HepG2 (cell line): ENCODE measurements at regions not wholly inside any gene's neighbourhood (a gene's known extent, or its start where the extent isn't known, plus 50 kb on each side); places are given as distances from the start of the nearest gene placed in this dataset.

Experiments
- ATAC-seq: fragments of 200-7000 bp; cut with Tn5 transposase; 3 replicates; pipeline ENCODE4 v1.9.1; 2020; ENCODE audit warnings: mild to moderate bottlenecking, moderate library complexity
- BruUV-seq: library from RNA; stranded (reverse); fragments of 400-500 nt; replicated peaks from 2 replicates; lab custom pipeline; 2021; lab: Mats Ljungman, UMichigan
- CTCF ChIA-PET: fragments of 300-600 bp; formaldehyde crosslinking; extraction: SDS; loops from one replicate; lab custom pipeline; 2021; ENCODE audit warnings: low total read pairs, inconsistent platforms, low intra/inter-chr PET ratio; lab: Yijun Ruan, JAX
- POLR2A ChIA-PET: fragments of 350-600 bp; sonication (Branson Sonifier 250); formaldehyde crosslinking; loops from one replicate; lab custom pipeline; 2020; ENCODE audit warnings: antibody characterized with exemption, inconsistent platforms; lab: Yijun Ruan, JAX
- DNase-seq: peaks from one replicate; pipeline ENCODE4 v3.0.0-alpha.2; 2015; ENCODE audit warnings: low spot score
- FAIRE-seq: peaks from 3 replicates; lab custom pipeline; 2011; peaks lifted over from hg19 to GRCh38; lab: Jason Lieb, UNC
- H2AFZ ChIP-seq: one replicate; pipeline ENCODE4 v1.6.1; 2011; ENCODE audit warnings: low read length, inconsistent platforms
- H3K27ac ChIP-seq: fragments of 300-600 bp; 3 replicates; pipeline ENCODE4 v1.8.0; 2011; ENCODE audit warnings: mixed run types, mild to moderate bottlenecking, mixed read lengths, low read length, inconsistent platforms; ENCODE audit not compliant: insufficient read depth; ENCODE audit errors: extremely low read length
- H3K27me3 ChIP-seq, 2 experiments: fragments of 200-600 bp in 1 of 2; 2 replicates in 1 of 2; 3 replicates in 1 of 2; pipeline versions ENCODE4 v1.6.0 to v1.8.0; 2011; ENCODE audit warnings: low read length in 2 of 2, mild to moderate bottlenecking in 2 of 2, moderate library complexity in 2 of 2, inconsistent platforms in 1 of 2; ENCODE audit not compliant: insufficient read depth in 2 of 2, control insufficient read depth in 1 of 2
- H3K36me3 ChIP-seq, 2 experiments: fragments of 200-600 bp in 1 of 2; replicated peaks in 1 of 2; 2 replicates in 1 of 2; 3 replicates in 1 of 2; pipeline versions ENCODE4 v1.5.1 to v1.8.0; 2011; ENCODE audit warnings: low read length in 2 of 2, inconsistent platforms in 1 of 2; ENCODE audit not compliant: insufficient read depth in 2 of 2, control insufficient read depth in 1 of 2
- H3K4me1 ChIP-seq: 2 replicates; pipeline ENCODE4 v1.5.1; 2012; ENCODE audit warnings: low read length, inconsistent platforms; ENCODE audit not compliant: insufficient read depth
- H3K4me2 ChIP-seq: 2 replicates; pipeline ENCODE4 v1.6.0; 2011; ENCODE audit warnings: low read depth, low read length, inconsistent platforms
- H3K4me3 ChIP-seq, 3 experiments: fragments of 200-600 bp in 1 of 3; sonication (generic), shearing (Covaris generic) in 1 of 3; replicated peaks in 1 of 3; 2 replicates each; pipeline ENCODE4 v1.5.1; 2011 to 2016; ENCODE audit warnings: low read length in 3 of 3, inconsistent platforms in 2 of 3, low read depth in 2 of 3, mild to moderate bottlenecking in 2 of 3, control low read depth in 1 of 3, mixed read lengths in 1 of 3; ENCODE audit not compliant: insufficient read depth in 1 of 3
- H3K79me2 ChIP-seq: one replicate; pipeline ENCODE4 v1.6.1; 2011; ENCODE audit warnings: low read length, inconsistent platforms; ENCODE audit not compliant: insufficient read depth
- H3K9ac ChIP-seq: 2 replicates; pipeline ENCODE4 v1.6.0; 2011; ENCODE audit warnings: mild to moderate bottlenecking, low read depth, low read length, inconsistent platforms; ENCODE audit not compliant: insufficient read depth
- H3K9me3 ChIP-seq: 2 replicates; pipeline ENCODE4 v1.5.1; 2012; ENCODE audit warnings: mild to moderate bottlenecking, low read length
- H4K20me1 ChIP-seq: 2 replicates; pipeline ENCODE4 v1.6.0; 2011; ENCODE audit warnings: inconsistent platforms, mild to moderate bottlenecking, low read length, moderate library complexity; ENCODE audit not compliant: insufficient read depth
- KLF13 ChIP-seq: sonication (generic); formaldehyde crosslinking; IDR thresholded peaks from 2 replicates; pipeline ENCODE4 v1.4.0; 2020; ENCODE audit warnings: mild to moderate bottlenecking, missing genetic modification reagents
- MAFF ChIP-seq: IDR thresholded peaks from 2 replicates; pipeline ENCODE4 v1.6.1; 2011; ENCODE audit warnings: low read depth, low read length, improper control_type of control experiment
- MAFK ChIP-seq, 2 experiments: IDR thresholded peaks in 1 of 2; conservative IDR thresholded peaks in 1 of 2; 2 replicates each; pipeline ENCODE4 v1.6.1; 2011; ENCODE audit warnings: improper control_type of control experiment in 2 of 2, low read length in 2 of 2
- TCF7L2 ChIP-seq: IDR thresholded peaks from 2 replicates; pipeline ENCODE4 v1.6.1; 2011; ENCODE audit warnings: mild to moderate bottlenecking, low read depth, low read length, moderate library complexity
- ZKSCAN1 ChIP-seq: fragments of 150-350 bp; IDR thresholded peaks from 2 replicates; pipeline ENCODE4 v1.6.1; 2014; ENCODE audit warnings: low read length
- ZNF235 ChIP-seq: sonication (generic); formaldehyde crosslinking; IDR thresholded peaks from 2 replicates; pipeline ENCODE4 v1.8.1; 2023; ENCODE audit warnings: mild to moderate bottlenecking, missing genetic modification reagents, borderline replicate concordance
- ZNF430 ChIP-seq: sonication (generic); formaldehyde crosslinking; IDR thresholded peaks from 2 replicates; pipeline ENCODE4 v1.9.0; 2021; ENCODE audit warnings: mild to moderate bottlenecking, missing genetic modification reagents
- ZNF484 ChIP-seq: sonication (generic); formaldehyde crosslinking; IDR thresholded peaks from 2 replicates; pipeline ENCODE4 v1.5.1; 2020; ENCODE audit warnings: mild to moderate bottlenecking, low read depth, missing genetic modification reagents, borderline replicate concordance
- ZNF672 ChIP-seq: sonication (generic); formaldehyde crosslinking; IDR thresholded peaks from 2 replicates; pipeline ENCODE4 v1.8.1; 2022; ENCODE audit warnings: missing genetic modification reagents
- ZNF782 ChIP-seq: sonication (generic); formaldehyde crosslinking; IDR thresholded peaks from 2 replicates; pipeline ENCODE4 v1.4.0; 2020; ENCODE audit warnings: missing genetic modification reagents, mild to moderate bottlenecking, borderline replicate concordance
- ZNF878 ChIP-seq: sonication (generic); formaldehyde crosslinking; IDR thresholded peaks from 2 replicates; pipeline ENCODE4 v1.8.1; 2023; ENCODE audit warnings: mild to moderate bottlenecking, missing genetic modification reagents, moderate library complexity
- WGBS: methylation state at CpG from one replicate; pipeline ENCODE4 v1.1.6; 2017; ENCODE audit warnings: low lambda C conversion rate; 5-methylcytosine and 5-hydroxymethylcytosine counted together
- in situ Hi-C: cut with HindIII; loops from 2 replicates; pipeline ENCODE4 v1.10.0; 2017; ENCODE audit warnings: low pct_unique_long_range_greater_than_20kb; ENCODE audit not compliant: extremely low pct_ligation_motif_present
- intact Hi-C: fragments of 100-400 bp; cut with micrococcal nuclease; formaldehyde crosslinking; loops from one replicate; pipeline ENCODE4 v1.10.0; 2022; ENCODE audit not compliant: unreplicated experiment

- intact Hi-C loops (no loop called here), in situ Hi-C loops (no loop called here)
- no peak for DNase-seq
- Histone ChIP-seq H2AFZ (no peak overlapping the region), H3K4me1 (peaks cover 4% of the 10 kb centered on the region; the same call in 1 of the 2 replicates), H4K20me1 (no peaks in the 10 kb centered on the region), H3K9me3 (no peaks in the 10 kb centered on the region)
- peak; percentile 62 for TF ChIP-seq MAFF
- TF ChIP-seq ZNF782 (CRISPR knock-in tag): no peak
- TF ChIP-seq ZNF484: no peak
- no peak for TF ChIP-seq TCF7L2
- TF ChIP-seq KLF13 (CRISPR knock-in tag): no peak
- peak; percentile 55 to 81; a peak in 3 of 4 replicates for TF ChIP-seq MAFK (conservative IDR thresholded peaks at IDR 0.05 in 1 of 2, IDR thresholded peaks at IDR 0.05 in 1 of 2; ENCODE audit: low read length in 2 of 2)
- no peak for TF ChIP-seq ZNF235 (CRISPR knock-in tag)
- TF ChIP-seq, all 625 proteins: peak for 2
- POLR2A ChIA-PET: no interaction called here
- CTCF ChIA-PET: no interaction called here
- BruUV-seq: no TSS peak
- Histone ChIP-seq H3K9ac (no peak overlapping the region), H3K4me2 (no peak overlapping the region), H3K27ac (no peak overlapping the region), H3K4me3 (no peak overlapping the region), H3K27me3 (no peaks in the 10 kb centered on the region), H3K79me2 (no peaks in the 10 kb centered on the region), H3K36me3 (no peaks in the 10 kb centered on the region)
- ATAC-seq (no peak), FAIRE-seq (no peak)
Measured at GRCh38 chr18:22603902-22604301, 186.2 kb upstream of the CTAGE1 start.

- ChIA-PET CTCF (no interaction called here), POLR2A (no interaction called here)
- no peaks in the 10 kb centered on the region for H3K9me3 ChIP-seq
- WGBS: 32% methylated on average over 10 of the region's 10 CpGs
- no peak overlapping the region for H3K9ac ChIP-seq
- no TSS peak for BruUV-seq
- intact Hi-C loops: no loop called here
- H3K36me3 ChIP-seq: no peaks in the 10 kb centered on the region
- peaks cover 9% of the 10 kb centered on the region for H3K4me1 ChIP-seq
- H4K20me1 ChIP-seq: no peaks in the 10 kb centered on the region
- H3K27ac ChIP-seq: no peak overlapping the region
- no peak for TF ChIP-seq ZNF672 (CRISPR knock-in tag)
- no peak for TF ChIP-seq ZNF430
- TF ChIP-seq ZKSCAN1: no peak
- TF ChIP-seq ZNF878 (CRISPR knock-in tag): no peak
- H3K4me3 ChIP-seq: no peak overlapping the region
- no peak overlapping the region for H3K4me2 ChIP-seq
- ATAC-seq (no peak), FAIRE-seq (no peak), DNase-seq (no peak)
- in situ Hi-C loops: no loop called here
- no peaks in the 10 kb centered on the region for H3K79me2 ChIP-seq
- no peaks in the 10 kb centered on the region for H3K27me3 ChIP-seq
- no peak overlapping the region for H2AFZ ChIP-seq
Measured at GRCh38 chr18:22604390-22604985, 186.8 kb upstream of the CTAGE1 start.
